ENCODE measurements at regions not wholly inside any gene's neighbourhood (a gene's known extent, or its start where the extent isn't known, plus 50 kb on each side); places are given as distances from the start of the nearest gene placed in this dataset.
A peak's percentile ranks its signal among the peaks of the same experiment; 100 is the strongest.

- H3K79me2 ChIP-seq (ENCODE audit: low read length): no peaks in the 10 kb centered on the region
- TF ChIP-seq CTCF (IDR thresholded peaks at IDR 0.05; ENCODE audit: low read depth, low read length) (no peak), EZH2phosphoT487 (IDR thresholded peaks at IDR 0.05; ENCODE audit: low read depth) (no peak)
- no peak overlapping the region for H3K4me3 ChIP-seq (ENCODE audit: low read length)
- H4K20me1 ChIP-seq (ENCODE audit: insufficient read depth, low read length): no peaks in the 10 kb centered on the region
- no peaks in the 10 kb centered on the region for H3K4me1 ChIP-seq (ENCODE audit: low read length)
- H3K4me2 ChIP-seq (ENCODE audit: low read length): no peak overlapping the region
- no peaks in the 10 kb centered on the region for H3K9me3 ChIP-seq (ENCODE audit: insufficient read depth, low read length)
- peaks cover 26% of the 10 kb centered on the region; the same call in 1 of the 2 replicates for H3K27me3 ChIP-seq (ENCODE audit: low read depth, low read length)
- no peak overlapping the region for H3K27ac ChIP-seq (ENCODE audit: low read length)
- no peaks in the 10 kb centered on the region for H3K36me3 ChIP-seq (replicated peaks; ENCODE audit: low read depth, low read length)
- no peak overlapping the region for H3K9ac ChIP-seq (ENCODE audit: low read length)
- peak overlapping the region; percentile 40; the same call in 1 of the 2 replicates for H2AFZ ChIP-seq (ENCODE audit: low read depth, low read length)
Measured at GRCh38 chr13:26941345-26942174, 181.0 kb upstream of the GPR12 start.

DNA sequence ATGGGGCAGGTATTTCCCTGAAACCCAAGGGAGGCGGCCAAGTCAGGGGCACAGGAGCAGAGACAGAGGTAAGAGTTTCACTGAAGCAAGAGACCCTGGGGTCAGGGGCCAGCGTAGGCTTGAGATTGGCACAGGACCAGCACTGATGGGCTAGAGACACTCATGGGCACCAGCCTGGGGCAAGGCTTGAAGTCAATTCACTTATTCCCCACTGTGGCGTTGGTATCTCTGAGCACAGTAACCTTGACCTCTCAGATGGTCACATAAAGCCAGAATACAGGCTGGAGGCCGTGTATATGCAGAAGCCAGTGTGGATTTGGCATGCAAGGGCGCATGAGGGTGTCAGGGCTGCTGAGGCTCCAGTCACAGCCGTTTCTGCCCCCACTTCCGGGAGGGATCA lies 173.5 kb upstream of the GPR12 start:
- H3K4me2 ChIP-seq (ENCODE audit: low read length): no peak overlapping the region
- peaks cover 6% of the 10 kb centered on the region for H3K4me1 ChIP-seq (ENCODE audit: low read length)
- no peak overlapping the region for H3K27ac ChIP-seq (ENCODE audit: low read length)
- H3K79me2 ChIP-seq (ENCODE audit: low read length): no peaks in the 10 kb centered on the region
- TF ChIP-seq EZH2phosphoT487 (IDR thresholded peaks at IDR 0.05; ENCODE audit: low read depth) (no peak), CTCF (IDR thresholded peaks at IDR 0.05; ENCODE audit: low read depth, low read length) (no peak)
- H3K36me3 ChIP-seq (replicated peaks; ENCODE audit: low read depth, low read length): no peaks in the 10 kb centered on the region
- no peaks in the 10 kb centered on the region for H3K9me3 ChIP-seq (ENCODE audit: insufficient read depth, low read length)
- H3K9ac ChIP-seq (ENCODE audit: low read length): no peak overlapping the region
- no peak overlapping the region for H2AFZ ChIP-seq (ENCODE audit: low read depth, low read length)
- H3K27me3 ChIP-seq (ENCODE audit: low read depth, low read length): 0 out of 2 replicates have a peak, but pooled peaks cover 3% of the 10 kb centered on the region
- no peaks in the 10 kb centered on the region for H4K20me1 ChIP-seq (ENCODE audit: insufficient read depth, low read length)
- H3K4me3 ChIP-seq (ENCODE audit: low read length): no peak overlapping the region

DNA sequence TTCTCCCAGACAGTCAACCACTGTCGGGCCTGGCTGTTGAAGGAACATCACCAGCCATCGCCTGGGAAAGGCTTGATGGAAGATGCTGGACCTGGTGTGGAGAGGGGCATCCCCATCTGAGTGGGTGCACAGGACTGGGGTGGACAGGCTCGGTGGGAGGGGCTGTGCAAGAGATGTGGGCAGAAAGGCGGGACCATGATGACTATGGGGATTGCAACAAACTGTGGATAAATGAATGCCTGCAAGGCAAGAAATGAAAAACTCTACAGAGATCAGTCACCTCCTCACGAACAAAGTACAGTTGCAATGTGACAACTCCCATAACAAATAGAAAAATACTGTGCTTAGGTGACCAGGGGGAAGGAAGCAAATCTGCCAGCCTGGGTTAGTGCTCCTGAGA lies 171.9 kb upstream of the GPR12 start:
- Histone ChIP-seq H3K4me3 (ENCODE audit: low read length) (no peak overlapping the region), H3K27me3 (ENCODE audit: low read depth, low read length) (peaks cover 8% of the 10 kb centered on the region), H4K20me1 (ENCODE audit: insufficient read depth, low read length) (no peaks in the 10 kb centered on the region), H3K4me2 (ENCODE audit: low read length) (no peak overlapping the region), H3K4me1 (ENCODE audit: low read length) (peaks cover 6% of the 10 kb centered on the region), H3K36me3 (replicated peaks; ENCODE audit: low read depth, low read length) (no peaks in the 10 kb centered on the region), H3K79me2 (ENCODE audit: low read length) (no peaks in the 10 kb centered on the region), H3K9ac (ENCODE audit: low read length) (no peak overlapping the region), H2AFZ (ENCODE audit: low read depth, low read length) (no peak overlapping the region), H3K27ac (ENCODE audit: low read length) (no peak overlapping the region), H3K9me3 (ENCODE audit: insufficient read depth, low read length) (no peaks in the 10 kb centered on the region)
- TF ChIP-seq EZH2phosphoT487 (IDR thresholded peaks at IDR 0.05; ENCODE audit: low read depth) (no peak), CTCF (IDR thresholded peaks at IDR 0.05; ENCODE audit: low read depth, low read length) (no peak)

GRCh38 chr13:26929971-26930730 lies 169.6 kb upstream of the GPR12 start:
- Histone ChIP-seq H3K4me2 (ENCODE audit: low read length) (peak overlapping the region; percentile 72), H3K36me3 (replicated peaks; ENCODE audit: low read depth, low read length) (no peaks in the 10 kb centered on the region), H3K9ac (ENCODE audit: low read length) (no peak overlapping the region), H4K20me1 (ENCODE audit: insufficient read depth, low read length) (no peaks in the 10 kb centered on the region), H2AFZ (ENCODE audit: low read depth, low read length) (peak overlapping the region; percentile 88), H3K27ac (ENCODE audit: low read length) (no peak overlapping the region), H3K79me2 (ENCODE audit: low read length) (no peaks in the 10 kb centered on the region), H3K9me3 (ENCODE audit: insufficient read depth, low read length) (no peaks in the 10 kb centered on the region), H3K4me1 (ENCODE audit: low read length) (peaks cover 6% of the 10 kb centered on the region), H3K4me3 (ENCODE audit: low read length) (peak overlapping the region; percentile 67), H3K27me3 (ENCODE audit: low read depth, low read length) (peaks cover 19% of the 10 kb centered on the region)
- no peak for TF ChIP-seq EZH2phosphoT487 (IDR thresholded peaks at IDR 0.05; ENCODE audit: low read depth)
- peak; percentile 98 for TF ChIP-seq CTCF (IDR thresholded peaks at IDR 0.05; ENCODE audit: low read depth, low read length)

Data from OCI-LY3 (cell line).